GM10266 (cell line): ENCODE measurements at regions not wholly inside any gene's neighbourhood (a gene's known extent, or its start where the extent isn't known, plus 50 kb on each side); places are given as distances from the start of the nearest gene placed in this dataset.

Source experiments
- DNase-seq: peaks from one replicate; pipeline ENCODE4 v3.0.0; 2012; ENCODE audit errors: extremely low spot score
- CTCF ChIP-seq: IDR thresholded peaks from 2 replicates; pipeline ENCODE4 v1.5.1; 2012; ENCODE audit warnings: mild to moderate bottlenecking, low read depth; ENCODE audit not compliant: control insufficient read depth, insufficient read depth; ENCODE audit errors: missing control alignments

GRCh38 chr7:46572691-46573090 lies 651.6 kb upstream of the IGFBP3 start:
- DNase-seq: no peak
- no peak for TF ChIP-seq CTCF

GRCh38 chr7:46571996-46572395 lies 650.9 kb upstream of the IGFBP3 start:
- no peak for TF ChIP-seq CTCF
- no peak for DNase-seq

- DNase-seq: no peak
- TF ChIP-seq CTCF: no peak
Observed at GRCh38 chr7:46569133-46569465, 648.0 kb upstream of the IGFBP3 start.

GRCh38 chr7:46568420-46569132 lies 647.5 kb upstream of the IGFBP3 start:
- no peak for TF ChIP-seq CTCF
- no peak for DNase-seq

- DNase-seq: no peak
- no peak for TF ChIP-seq CTCF
Observed at GRCh38 chr7:46567858-46568257, 646.8 kb upstream of the IGFBP3 start.

- no peak for TF ChIP-seq CTCF
- no peak for DNase-seq
Observed at GRCh38 chr7:46566097-46566774, 645.2 kb upstream of the IGFBP3 start.
